COLO829 (cell line): ENCODE measurements at regions not wholly inside any gene's neighbourhood (a gene's known extent, or its start where the extent isn't known, plus 50 kb on each side); places are given as distances from the start of the nearest gene placed in this dataset.
A peak's percentile ranks its signal among the peaks of the same experiment; 100 is the strongest.

Experiments used
- DNase-seq: peaks from one replicate; pipeline ENCODE4 v3.0.0; 2012; ENCODE audit warnings: low spot score

DNA sequence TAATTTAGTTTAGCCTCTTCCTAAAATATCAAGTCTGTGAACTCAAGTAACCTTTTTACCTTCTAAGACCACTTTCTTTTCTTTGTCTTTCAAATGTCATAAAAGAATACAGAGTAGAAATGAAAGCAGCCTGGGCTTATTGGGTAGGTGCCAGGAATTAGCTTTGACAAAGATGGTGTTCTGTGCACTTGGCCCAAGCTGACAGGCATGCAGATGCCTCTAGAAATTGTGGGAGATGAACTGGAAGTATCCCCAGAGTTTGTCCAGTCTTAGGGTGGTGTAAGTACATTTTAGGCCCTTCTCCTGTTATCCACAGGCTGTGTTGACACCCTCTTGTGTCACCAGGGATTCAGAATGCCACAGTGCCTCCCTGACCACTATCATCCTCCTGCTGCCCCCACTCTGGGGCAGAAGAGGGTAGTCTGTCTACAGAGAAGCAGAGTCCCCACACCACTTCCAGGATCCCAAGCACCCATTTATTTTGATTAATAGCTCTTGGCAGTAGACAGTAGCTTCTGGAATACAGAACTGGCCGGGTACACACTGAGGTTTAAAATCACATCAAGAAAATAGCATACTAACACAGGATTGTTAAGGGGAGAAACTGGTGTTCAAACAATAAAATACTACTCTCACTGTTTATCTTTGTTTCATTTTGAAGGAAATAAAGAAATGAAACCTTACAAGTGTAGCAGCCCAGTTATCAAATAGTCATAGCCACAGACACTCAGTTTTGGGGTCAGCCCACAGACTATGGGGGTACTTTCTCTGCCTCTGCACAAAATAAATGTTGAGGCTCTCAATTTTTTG, 343.2 kb downstream of the KCNRG start:
- no peak for DNase-seq

DNA sequence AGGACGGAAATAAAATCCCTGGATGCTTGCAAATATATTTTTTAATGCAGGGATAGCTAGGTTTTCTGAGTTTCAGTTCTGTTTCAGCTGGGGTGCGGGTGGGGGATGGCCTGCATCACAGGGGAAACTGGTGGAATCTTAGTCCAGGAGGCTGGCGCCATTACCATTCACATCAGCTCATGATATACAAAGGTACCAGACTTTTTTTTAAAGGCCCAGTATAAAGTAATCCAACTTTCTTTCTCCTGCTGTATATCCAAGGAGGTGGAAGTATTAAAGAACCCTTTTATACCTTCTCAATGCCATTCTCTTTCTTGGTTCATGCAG, 343.8 kb downstream of the KCNRG start:
- no peak for DNase-seq

DNA sequence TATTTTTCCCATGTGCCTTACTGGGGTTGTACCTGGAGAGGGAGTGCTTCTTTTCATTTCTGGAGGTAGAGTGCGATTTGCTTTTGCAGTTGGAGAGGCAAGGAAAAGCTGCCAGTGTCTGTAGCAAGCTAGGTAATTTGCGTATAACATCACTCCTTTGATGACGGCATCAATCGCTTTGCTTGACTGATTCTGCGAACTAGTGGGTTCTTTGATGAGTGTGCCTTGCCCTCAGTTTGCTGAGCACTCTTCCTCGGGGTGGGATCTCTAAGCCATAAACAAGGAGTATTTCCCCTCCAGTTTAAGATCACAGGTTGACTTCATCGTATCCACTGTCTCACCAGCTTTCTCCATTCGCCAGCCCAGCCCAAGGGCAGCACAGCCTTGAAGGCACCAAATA, 344.5 kb downstream of the KCNRG start:
- no peak for DNase-seq

DNA sequence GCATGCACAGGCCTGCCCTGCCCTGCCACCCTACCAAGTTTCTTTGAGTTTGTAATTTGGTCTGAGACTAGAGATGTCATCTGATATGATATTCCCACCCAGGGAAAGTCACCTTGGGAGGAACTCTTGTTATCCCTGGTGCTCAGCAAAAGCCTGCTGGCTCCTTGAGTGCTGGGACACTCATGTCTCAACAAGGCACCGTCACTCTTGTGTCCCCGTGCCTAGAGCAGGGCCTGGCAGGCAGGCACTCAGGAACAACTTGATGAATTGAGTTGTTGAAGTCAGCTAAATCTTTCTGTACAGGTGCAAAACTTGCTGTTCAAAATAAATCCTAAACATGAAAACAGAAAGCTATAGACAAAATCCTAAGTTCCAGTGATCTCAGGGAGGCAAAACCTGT, 345.4 kb downstream of the KCNRG start:
- DNase-seq, result no peak

DNA sequence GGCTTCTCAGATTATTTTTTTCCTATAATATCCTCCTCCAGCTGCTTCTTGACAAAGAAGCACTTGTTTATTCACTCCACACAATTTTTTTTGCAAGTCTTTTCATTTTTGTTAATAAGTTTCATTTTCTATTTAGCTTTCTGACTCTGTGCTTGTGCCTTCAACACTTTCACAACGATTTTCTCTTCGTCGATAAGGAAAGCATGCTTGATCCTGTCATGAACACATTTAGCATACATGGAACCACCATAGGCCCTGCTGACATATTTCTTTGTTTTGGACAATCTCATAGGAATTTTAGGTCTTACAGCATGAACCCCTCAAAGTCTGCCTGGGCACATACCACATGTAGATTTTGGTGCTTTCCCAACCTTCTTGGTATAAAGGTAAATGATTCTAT, 346.0 kb downstream of the KCNRG start:
- DNase-seq, result no peak

DNA sequence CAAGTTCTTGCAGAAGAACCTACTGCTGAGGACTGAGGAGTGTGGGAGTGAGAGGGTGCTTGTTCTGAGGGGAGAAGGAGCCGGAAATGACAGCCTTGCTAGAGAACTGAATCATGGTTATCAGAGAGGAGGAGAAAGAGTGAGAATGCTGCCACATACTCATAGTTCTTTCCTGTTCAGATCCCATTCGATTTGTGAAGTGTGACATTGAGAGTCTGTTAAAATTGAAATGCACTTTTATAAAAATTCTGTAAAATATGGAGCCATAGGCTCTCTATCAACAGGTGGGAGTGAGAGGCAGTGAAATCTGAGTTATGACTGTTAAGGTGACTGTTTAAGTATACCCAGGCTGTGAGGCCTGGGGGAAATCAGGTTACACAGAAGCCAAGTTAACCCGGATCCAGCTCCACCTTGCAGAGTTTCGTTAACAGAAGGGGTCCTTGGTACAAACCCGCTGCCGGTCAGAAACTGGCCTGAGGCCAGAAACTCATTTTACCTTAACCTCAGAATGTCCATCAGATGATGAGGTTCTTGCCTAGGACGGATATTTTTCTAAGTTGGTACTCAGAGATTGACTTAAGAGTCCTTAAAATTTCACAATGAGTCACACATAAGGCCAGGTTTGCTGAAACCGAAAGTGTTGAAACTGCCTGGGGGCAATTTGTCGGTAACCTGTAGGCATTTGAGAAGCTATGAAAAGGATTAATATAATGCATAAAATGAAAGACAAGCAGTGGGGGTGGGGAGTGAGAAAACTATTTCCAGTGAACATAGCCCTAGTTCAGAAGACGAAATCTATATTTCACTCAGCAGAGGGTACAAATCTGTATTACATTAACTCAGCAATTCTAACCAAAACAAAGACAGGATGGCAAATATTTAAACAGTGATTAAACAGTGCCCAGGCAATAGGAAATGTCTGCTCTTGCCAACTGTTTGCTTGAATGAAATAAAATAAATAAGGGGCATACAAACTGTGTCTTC, 350.5 kb downstream of the KCNRG start:
- DNase-seq, result no peak

DNA sequence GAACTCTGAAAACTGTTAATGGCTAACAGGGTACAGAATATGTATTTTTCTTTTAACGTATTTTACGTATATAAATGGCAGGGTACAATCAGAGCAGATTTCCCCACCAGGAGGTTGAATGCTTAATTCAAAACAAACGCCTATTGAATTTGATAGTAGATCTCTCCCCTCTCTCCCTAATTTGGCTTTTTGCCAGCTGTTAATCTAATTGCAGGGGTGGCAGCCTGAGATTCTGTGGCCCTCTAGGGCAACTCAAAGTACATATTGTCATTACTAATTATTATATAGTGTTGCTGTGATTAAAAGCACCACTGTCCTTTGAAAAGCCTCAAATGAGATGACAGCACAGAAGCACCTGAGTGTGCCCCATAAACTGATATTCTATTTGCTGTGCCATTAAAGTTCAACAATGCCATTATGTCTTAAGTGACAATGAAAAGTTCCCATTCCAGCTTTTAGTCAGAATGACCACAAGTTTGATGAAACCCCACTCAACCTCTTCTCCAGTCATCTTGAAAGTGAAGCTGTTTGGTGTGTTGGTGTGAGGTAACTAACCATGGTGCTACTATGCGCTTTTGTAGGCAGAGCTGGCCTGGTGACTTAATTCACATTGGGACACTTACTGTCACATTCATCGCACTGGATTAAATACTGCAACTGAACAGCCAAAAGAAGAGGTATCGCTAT, 351.4 kb downstream of the KCNRG start:
- DNase-seq, result no peak

DNA sequence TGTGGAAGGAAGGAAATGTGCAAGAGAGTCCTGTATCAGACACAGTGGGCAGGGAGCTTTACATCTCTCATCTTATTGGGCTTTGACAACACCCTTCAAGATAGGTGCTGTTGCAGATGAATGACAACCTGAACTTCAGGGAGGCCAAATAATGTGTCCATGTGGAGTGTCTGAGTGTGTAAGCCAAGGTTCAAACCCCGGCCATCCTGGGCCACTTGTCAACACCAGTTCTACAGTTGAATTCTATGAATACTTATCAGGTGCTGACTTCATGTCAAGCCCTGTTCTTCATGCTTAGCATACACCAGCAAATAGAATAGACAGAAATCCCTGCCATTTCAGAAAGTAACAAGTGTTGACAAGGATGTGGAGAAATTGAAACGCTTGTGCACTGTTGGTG, 354.4 kb downstream of the KCNRG start:
- no peak for DNase-seq

DNA sequence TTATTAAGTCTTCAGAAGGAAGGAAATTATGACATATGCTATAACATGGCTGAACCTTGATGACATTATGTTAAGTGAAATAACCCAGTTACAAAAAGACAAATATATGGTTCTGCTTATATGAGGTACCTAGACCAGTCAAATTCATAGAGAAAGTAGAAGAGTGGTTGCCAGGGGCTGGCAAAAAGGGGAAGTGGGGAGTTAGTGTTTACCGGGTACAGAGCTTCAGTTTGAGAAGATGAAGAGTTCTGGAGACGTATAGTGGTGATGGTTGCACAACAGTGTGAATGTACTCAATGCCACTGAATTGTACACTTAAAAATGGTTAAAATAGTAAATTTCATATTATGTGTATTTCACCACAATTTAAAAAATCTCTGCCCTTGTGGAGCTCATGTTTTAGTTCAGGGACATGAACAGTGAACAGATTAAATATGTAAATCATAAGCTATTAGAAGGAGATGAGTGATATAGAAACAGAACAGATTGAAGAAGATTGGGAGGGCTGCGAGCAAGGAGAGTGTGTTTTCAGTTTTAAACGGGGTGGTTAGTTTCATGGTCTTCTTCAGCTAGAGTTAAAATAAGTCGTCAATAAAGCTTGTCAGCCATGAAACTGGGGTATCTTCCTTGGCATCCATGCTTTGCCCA, 355.2 kb downstream of the KCNRG start:
- DNase-seq, result no peak

DNA sequence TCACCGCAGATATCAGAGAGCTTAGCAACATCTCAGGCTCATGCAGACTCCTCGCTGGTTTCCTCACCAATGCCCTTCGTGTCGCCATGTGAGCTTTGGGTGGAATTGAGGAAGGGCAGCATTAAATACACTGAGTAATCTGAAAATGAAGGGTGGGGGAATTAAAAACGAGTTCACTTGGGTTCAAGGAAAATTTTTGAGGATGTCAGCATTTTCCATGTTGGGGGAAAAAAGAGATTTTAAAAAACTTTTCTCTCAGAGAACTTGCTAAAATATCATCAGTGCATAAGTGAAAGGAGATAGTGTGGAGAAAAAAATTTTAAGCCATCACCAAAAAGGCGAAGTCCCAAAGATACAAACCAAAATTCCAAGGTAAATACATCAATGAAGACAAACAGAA, 359.3 kb downstream of the KCNRG start:
- no peak for DNase-seq

DNA sequence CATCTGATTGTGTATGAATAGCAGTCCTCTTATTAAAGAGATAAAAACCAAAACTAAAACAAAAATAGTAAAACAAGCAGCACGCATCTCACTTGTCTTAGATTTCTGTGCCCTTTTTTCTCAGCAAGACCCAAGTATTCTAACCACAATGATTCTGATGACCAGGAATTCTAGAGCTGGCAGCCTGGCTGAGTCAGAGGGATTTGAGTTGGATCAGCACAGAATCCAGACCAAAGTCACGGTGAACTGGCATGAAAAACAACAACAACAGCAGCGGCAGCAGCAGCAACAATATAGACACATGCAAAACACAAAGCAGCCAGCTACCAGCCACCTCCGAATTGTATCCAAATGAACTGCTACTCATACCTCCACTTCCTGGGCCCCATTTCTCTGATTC, 360.5 kb downstream of the KCNRG start:
- DNase-seq, result no peak

DNA sequence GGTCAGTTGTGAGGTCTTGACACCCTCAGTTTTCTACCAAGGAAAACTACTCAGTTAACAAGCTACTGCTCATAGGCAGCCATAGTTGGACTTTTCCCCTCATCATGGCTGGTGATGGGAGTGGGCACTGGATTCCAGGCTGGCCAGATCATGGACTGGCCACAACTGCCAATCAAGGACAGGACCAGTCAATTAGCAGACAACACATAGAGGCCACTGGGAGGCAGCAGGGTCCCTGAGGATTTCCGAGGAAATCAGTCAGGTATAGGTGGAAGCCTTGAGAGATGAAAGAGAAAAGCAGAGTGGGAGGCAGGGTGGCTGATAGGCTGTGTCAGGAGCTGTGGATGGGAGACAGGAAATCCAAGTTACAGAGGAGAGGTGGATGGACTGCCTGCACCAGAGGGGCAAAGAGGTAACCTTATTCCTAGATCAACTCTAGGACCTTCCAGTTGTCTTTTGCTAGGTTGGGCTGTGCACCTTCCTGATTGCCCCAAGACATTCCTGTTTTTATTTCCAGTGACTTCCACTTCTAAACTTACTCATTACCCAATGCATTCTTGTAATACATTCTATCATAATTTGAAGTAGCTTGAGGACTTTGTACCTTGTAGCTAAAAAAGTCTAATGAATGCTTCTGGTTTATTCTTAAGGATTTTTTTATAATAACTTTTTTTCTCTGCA, 361.8 kb downstream of the KCNRG start:
- no peak for DNase-seq

DNA sequence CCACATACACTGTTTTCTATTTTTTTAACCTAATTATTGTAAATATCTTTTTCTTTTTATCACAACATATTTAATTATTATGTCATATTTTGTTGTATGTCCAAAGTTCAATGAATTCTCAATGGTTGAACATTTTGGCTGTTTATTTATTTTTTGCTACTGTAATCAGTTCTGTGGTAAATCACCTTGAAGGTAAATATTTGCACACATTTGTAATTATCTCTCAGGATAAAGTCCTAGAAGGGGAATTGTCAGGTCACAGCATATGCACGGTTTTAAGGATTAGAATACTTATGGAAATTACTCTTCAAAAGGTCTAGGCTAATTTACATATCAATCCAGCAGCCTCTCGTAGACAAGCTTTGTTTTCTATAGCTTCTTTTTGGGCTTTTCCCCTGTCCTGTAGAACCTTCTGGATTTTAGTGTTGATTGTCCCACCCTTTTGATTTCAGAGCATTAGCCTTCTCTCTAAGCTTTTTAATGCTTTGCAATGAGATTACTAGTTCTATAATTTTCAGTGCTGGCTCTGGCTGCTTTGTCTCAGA, 362.6 kb downstream of the KCNRG start:
- no peak for DNase-seq

DNA sequence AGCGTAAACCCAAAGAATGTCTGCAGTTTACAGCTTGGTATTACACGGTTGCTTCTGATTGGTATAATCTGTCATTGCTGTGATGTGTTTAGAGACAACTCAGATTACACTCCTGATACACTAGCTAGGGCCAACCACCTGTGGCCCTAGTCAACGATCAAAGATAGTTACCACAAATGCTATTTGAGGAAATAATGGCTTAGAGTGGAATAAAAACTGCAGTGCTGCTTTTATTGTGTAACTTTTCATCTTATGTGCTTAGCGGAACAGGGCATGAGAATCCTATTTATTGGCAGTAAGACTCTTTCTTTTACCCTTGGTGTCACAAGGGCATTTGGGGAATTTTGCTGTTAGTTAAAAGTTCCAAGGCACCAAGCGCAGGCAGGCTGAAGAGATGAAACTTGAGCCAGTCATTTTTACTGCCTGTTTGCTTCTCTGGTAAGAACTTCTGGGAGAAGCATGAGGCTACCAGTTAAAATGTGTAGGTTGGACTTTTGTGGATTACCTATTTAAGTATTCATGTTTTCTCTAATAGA, 363.3 kb downstream of the KCNRG start:
- no peak for DNase-seq

DNA sequence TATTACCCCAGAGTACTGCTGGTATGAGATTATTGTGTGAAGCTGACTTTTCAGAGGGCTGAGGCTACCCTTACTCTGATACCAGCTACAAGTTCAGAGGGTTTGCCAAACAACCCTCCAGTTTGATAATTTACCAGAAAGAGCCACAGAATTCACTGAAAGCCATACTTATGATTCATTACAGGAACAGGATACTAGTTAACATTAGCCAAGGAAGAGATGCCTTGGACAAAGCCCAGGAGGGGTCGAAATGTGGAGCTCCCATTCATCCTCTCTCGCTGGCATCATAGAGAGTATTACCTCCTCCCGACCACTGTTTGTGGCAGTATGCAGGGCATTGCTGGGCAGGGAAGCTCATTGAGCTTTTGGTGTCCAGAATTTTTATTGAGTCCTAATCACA, 364.3 kb downstream of the KCNRG start:
- DNase-seq, result no peak

DNA sequence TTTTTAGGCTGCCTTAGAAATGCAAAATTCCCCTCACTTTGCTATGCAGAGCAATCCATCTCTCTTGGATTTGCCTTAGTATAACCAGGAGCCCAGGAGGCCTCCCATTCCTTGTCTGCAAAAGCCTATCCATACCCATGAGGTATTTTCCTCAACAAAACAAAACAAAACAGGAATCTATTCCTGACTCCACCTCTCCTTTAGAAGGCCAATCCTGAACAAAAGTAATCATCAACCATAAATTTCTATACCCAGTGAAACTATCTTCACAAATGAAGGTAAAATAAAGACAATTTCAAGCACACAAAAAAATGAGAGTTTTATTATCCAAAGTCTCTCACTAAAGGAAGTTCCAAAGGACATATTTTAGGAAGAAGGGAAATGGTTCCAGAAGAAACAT, 365.7 kb downstream of the KCNRG start:
- DNase-seq, result no peak

DNA sequence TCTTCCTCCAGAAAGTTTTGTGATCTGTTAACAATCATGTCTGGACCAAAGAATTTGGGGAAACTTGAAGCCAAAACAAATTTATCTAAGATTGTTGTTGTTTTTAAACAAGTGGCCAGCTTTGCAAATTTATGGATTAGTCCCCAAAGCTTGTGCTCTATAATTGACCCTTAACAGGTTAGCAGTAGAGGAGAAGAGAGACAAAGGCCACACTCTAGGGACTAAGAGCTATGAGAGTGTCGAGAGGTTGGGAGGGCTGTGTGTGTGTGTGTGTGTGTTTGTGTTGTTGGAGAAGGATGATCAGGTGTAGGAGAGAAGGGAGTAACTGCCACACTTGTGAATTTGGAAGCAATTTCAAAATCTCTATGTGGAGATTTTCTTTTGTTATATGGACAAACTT, 367.3 kb downstream of the KCNRG start:
- no peak for DNase-seq

DNA sequence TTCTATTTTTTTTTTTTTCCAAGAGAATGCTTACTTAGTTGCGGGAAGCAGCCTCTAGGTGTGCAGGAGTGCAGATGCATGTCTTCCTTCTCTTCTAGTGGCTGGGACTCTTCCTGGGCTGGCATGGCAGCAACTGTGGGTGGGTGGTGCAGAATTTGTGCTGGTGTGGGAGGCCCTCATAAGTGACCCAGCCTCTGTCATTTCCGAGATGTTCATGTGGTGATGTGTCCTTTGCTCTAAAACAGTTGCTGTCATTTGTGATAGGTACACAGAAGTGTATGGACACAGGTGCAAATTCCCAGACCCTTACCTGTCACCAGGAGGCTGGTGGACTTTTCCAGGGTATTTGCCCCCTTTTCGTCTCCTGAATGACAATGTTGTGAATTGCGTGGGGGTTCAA, 367.7 kb downstream of the KCNRG start:
- DNase-seq, result no peak

DNA sequence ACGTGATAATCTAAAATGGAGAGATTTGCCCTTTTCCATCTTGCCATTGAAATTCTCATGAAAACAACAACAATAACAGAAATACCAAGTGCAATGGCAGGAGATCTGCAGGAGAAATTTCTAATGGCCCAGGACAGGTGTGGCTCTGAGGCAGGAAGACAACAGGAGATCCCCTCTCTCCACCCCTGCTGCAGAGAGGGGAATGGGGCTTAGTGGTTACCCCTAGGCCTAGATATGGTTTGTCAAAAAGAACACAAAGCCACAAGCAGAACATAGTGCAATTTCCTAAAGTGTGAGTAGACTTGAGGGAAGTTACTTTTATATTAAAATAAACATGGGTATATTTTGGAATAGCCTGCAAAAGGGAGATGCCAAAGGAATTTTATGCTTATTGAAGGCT, 369.5 kb downstream of the KCNRG start:
- DNase-seq, result no peak

DNA sequence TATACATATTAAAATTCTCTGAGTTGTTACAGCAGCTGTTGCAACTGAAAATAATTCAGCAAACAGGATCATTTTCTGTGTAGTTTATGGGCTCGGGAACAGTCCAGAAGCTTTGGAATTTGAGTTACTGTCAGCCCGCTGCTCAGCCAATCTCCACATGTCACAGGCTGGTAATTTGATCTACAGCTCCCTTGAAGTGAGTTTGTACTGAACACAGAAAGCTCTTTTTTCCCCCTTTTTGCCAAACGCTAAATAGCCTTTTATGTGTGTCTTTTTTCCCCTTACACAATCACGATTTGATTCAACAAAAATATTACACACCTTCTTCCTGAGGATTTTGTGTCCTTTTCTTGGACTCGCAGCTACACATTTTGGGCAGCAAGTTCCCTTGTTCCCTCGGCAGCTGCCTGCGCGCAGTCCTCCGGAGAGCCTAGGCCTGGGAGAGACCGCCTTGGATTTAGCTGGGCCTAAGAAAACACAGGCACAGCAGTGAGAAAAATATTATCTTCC, 371.4 kb downstream of the KCNRG start:
- peak; percentile 57 for DNase-seq

DNA sequence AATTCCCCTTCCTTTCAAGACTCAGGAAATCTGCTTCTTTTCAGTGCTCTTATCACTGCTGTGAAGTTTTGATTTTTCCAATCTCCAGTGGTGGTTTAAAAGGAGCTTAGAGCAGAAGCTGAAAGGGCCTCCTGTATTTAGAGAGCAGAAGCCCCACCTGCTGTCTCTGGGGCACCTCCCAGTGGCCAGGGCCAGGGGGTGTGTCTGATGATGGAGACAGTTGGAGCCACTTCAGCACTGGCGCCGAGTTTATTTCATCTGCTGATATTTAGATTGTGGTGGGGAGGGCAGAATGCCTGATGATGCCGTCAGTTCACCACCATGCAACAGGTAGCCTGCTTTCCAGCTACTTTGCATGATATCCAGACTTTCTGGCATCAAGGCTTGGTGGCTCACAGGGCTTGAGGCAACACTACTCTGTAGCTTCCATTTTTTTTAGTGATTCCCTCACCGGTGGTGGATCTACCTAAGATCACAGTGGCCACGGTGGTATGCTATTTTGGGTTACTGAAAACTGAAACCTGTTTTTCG, 371.9 kb downstream of the KCNRG start:
- peak; percentile 42 for DNase-seq
